ENCODE measurements at regions not wholly inside any gene's neighbourhood (a gene's known extent, or its start where the extent isn't known, plus 50 kb on each side); places are given as distances from the start of the nearest gene placed in this dataset.

- no peaks in the 10 kb centered on the region for H3K36me3 Mint-ChIP-seq (ENCODE audit: low read depth, unreplicated experiment)
- no peak overlapping the region for H3K4me3 Mint-ChIP-seq (ENCODE audit: unreplicated experiment)
- FAIRE-seq (no peak), DNase-seq (ENCODE audit: low read depth) (no peak)
- no peaks in the 10 kb centered on the region for H3K4me1 Mint-ChIP-seq (ENCODE audit: low read depth, unreplicated experiment)
- H3K27ac ChIP-seq (ENCODE audit: low read depth, low read length): no peak overlapping the region
- H3K36me3 ChIP-seq (ENCODE audit: insufficient read depth, low read length): no peaks in the 10 kb centered on the region
- no peaks in the 10 kb centered on the region for H3K9me3 Mint-ChIP-seq (ENCODE audit: unreplicated experiment)
- no peak overlapping the region for H3K9ac ChIP-seq (ENCODE audit: low read length)
- H3K4me2 ChIP-seq (ENCODE audit: low read length): no peak overlapping the region
- TF ChIP-seq CTCF (IDR thresholded peaks at IDR 0.05; ENCODE audit: insufficient read depth, low read depth, low read length) (no peak), EZH2 (IDR thresholded peaks at IDR 0.05; ENCODE audit: insufficient read depth, low read length) (no peak)
- H3K27ac Mint-ChIP-seq (ENCODE audit: unreplicated experiment): no peak overlapping the region
- H2AFZ ChIP-seq (ENCODE audit: low read depth, low read length): no peak overlapping the region
- H3K79me2 ChIP-seq (ENCODE audit: insufficient read depth, low read length): no peaks in the 10 kb centered on the region
- H3K4me3 ChIP-seq (ENCODE audit: insufficient read depth, low read depth, low read length): no peak overlapping the region
- no peaks in the 10 kb centered on the region for H3K4me1 ChIP-seq (ENCODE audit: insufficient read depth, low read length)
- H4K20me1 ChIP-seq (ENCODE audit: insufficient read depth, low read length): no peaks in the 10 kb centered on the region
- no peaks in the 10 kb centered on the region for H3K9me3 ChIP-seq (ENCODE audit: insufficient read depth, low read depth, low read length)
- H3K27me3 Mint-ChIP-seq (ENCODE audit: low read depth, unreplicated experiment): peaks cover 4% of the 10 kb centered on the region
- H3K27me3 ChIP-seq (ENCODE audit: insufficient read depth, low read length): no peaks in the 10 kb centered on the region
Measured at GRCh38 chr10:28444031-28444430, 88.9 kb upstream of the WAC start.

GRCh38 chr10:28445516-28445915 is 87.4 kb upstream of the WAC start:
- TF ChIP-seq EZH2 (IDR thresholded peaks at IDR 0.05; ENCODE audit: insufficient read depth, low read length) (no peak), CTCF (IDR thresholded peaks at IDR 0.05; ENCODE audit: insufficient read depth, low read depth, low read length) (no peak)
- Histone ChIP-seq H4K20me1 (ENCODE audit: insufficient read depth, low read length) (no peaks in the 10 kb centered on the region), H3K27ac (ENCODE audit: low read depth, low read length) (no peak overlapping the region), H3K79me2 (ENCODE audit: insufficient read depth, low read length) (no peaks in the 10 kb centered on the region), H3K4me1 (ENCODE audit: insufficient read depth, low read length) (no peaks in the 10 kb centered on the region), H3K4me2 (ENCODE audit: low read length) (no peak overlapping the region), H3K4me3 (ENCODE audit: insufficient read depth, low read depth, low read length) (no peak overlapping the region), H2AFZ (ENCODE audit: low read depth, low read length) (no peak overlapping the region), H3K27me3 (ENCODE audit: insufficient read depth, low read length) (no peaks in the 10 kb centered on the region), H3K36me3 (ENCODE audit: insufficient read depth, low read length) (no peaks in the 10 kb centered on the region), H3K9ac (ENCODE audit: low read length) (no peak overlapping the region), H3K9me3 (ENCODE audit: insufficient read depth, low read depth, low read length) (no peaks in the 10 kb centered on the region)
- DNase-seq (ENCODE audit: low read depth): no peak
- H3K36me3 Mint-ChIP-seq (ENCODE audit: low read depth, unreplicated experiment): no peaks in the 10 kb centered on the region
- no peak for FAIRE-seq
- no peak overlapping the region for H3K27ac Mint-ChIP-seq (ENCODE audit: unreplicated experiment)
- H3K4me3 Mint-ChIP-seq (ENCODE audit: unreplicated experiment): no peak overlapping the region
- H3K9me3 Mint-ChIP-seq (ENCODE audit: unreplicated experiment): no peaks in the 10 kb centered on the region
- no peaks in the 10 kb centered on the region for H3K4me1 Mint-ChIP-seq (ENCODE audit: low read depth, unreplicated experiment)
- peaks cover 4% of the 10 kb centered on the region for H3K27me3 Mint-ChIP-seq (ENCODE audit: low read depth, unreplicated experiment)

GRCh38 chr10:28449382-28449781 is 83.5 kb upstream of the WAC start:
- FAIRE-seq: no peak
- H3K27ac Mint-ChIP-seq (ENCODE audit: unreplicated experiment): no peak overlapping the region

More at GRCh38 chr10:28449382-28449781, 83.5 kb upstream of the WAC start:
- Histone ChIP-seq H3K79me2 (ENCODE audit: insufficient read depth, low read length) (no peaks in the 10 kb centered on the region), H2AFZ (ENCODE audit: low read depth, low read length) (no peak overlapping the region), H3K4me1 (ENCODE audit: insufficient read depth, low read length) (no peaks in the 10 kb centered on the region), H3K4me2 (ENCODE audit: low read length) (no peak overlapping the region), H3K9ac (ENCODE audit: low read length) (no peak overlapping the region), H3K9me3 (ENCODE audit: insufficient read depth, low read depth, low read length) (no peaks in the 10 kb centered on the region), H3K4me3 (ENCODE audit: insufficient read depth, low read depth, low read length) (no peak overlapping the region), H3K27me3 (ENCODE audit: insufficient read depth, low read length) (peaks cover 2% of the 10 kb centered on the region), H3K36me3 (ENCODE audit: insufficient read depth, low read length) (no peaks in the 10 kb centered on the region), H3K27ac (ENCODE audit: low read depth, low read length) (no peak overlapping the region), H4K20me1 (ENCODE audit: insufficient read depth, low read length) (no peaks in the 10 kb centered on the region)
- no peaks in the 10 kb centered on the region for H3K4me1 Mint-ChIP-seq (ENCODE audit: low read depth, unreplicated experiment)
- no peaks in the 10 kb centered on the region for H3K36me3 Mint-ChIP-seq (ENCODE audit: low read depth, unreplicated experiment)
- no peak for TF ChIP-seq CTCF (IDR thresholded peaks at IDR 0.05; ENCODE audit: insufficient read depth, low read depth, low read length)
- no peak for TF ChIP-seq EZH2 (IDR thresholded peaks at IDR 0.05; ENCODE audit: insufficient read depth, low read length)
- H3K27me3 Mint-ChIP-seq (ENCODE audit: low read depth, unreplicated experiment): no peaks in the 10 kb centered on the region
- DNase-seq (ENCODE audit: low read depth): no peak
- H3K9me3 Mint-ChIP-seq (ENCODE audit: unreplicated experiment): peaks cover 5% of the 10 kb centered on the region
- H3K4me3 Mint-ChIP-seq (ENCODE audit: unreplicated experiment): no peak overlapping the region
